ENCODE measurements at regions not wholly inside any gene's neighbourhood (a gene's known extent, or its start where the extent isn't known, plus 50 kb on each side); places are given as distances from the start of the nearest gene placed in this dataset.
"Not testable (repeated sequence)": the region's sequence is repeated elsewhere in the genome, so short reads cannot be mapped to it uniquely, and the experiment has no call there.

DNA sequence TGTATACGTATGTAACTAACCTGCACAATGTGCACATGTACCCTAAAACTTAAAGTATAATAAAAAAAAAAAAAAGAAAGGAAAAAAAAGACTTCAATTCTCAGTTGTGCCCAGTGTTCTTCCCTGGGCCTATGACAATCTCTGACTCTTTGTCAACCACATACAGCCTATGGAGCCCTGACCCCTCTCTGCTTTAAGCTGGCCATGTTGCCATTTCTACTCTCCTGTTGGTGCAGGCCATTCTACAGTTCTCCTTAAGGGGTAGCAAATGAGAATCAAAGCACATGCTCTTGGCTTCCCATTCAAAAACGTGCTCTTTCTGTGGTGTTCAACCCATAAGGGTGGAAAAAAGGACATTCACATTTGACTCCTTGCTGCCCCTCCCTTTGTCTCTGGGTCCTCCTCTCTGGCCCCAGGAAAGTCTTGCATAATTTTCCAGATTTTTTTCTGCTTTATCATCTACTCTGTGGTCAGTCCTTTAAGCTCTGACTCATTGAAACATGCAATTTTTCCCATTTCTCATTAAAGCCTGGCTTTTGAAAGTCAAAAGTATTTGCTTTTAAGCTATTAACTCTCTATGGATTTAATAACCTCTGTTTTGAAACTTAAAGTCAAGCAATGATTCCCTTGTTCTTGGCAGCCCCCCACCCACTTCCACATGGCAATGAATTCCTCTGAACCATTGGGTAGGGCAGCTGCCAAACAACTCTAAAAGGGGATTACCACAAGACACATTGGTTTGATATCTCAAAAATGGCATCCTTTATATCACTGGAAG lies 208.6 kb upstream of the MCHR2 start:
- no peak overlapping the region for H3K4me2 ChIP-seq (ENCODE audit: low read length)
- no peaks in the 10 kb centered on the region for H4K20me1 ChIP-seq (ENCODE audit: insufficient read depth)
- no peak for TF ChIP-seq SMC3 (conservative IDR thresholded peaks at IDR 0.05; ENCODE audit: poor library complexity)
- no peak for TF ChIP-seq TAF1 (IDR thresholded peaks at IDR 0.05; ENCODE audit: low read depth)
- TF ChIP-seq EZH2 (IDR thresholded peaks at IDR 0.05; ENCODE audit: borderline replicate concordance, insufficient read depth, low read length, poor library complexity, severe bottlenecking): no peak
- TF ChIP-seq RAD21 (conservative IDR thresholded peaks at IDR 0.05): no peak
- TF ChIP-seq, protein P1, sequence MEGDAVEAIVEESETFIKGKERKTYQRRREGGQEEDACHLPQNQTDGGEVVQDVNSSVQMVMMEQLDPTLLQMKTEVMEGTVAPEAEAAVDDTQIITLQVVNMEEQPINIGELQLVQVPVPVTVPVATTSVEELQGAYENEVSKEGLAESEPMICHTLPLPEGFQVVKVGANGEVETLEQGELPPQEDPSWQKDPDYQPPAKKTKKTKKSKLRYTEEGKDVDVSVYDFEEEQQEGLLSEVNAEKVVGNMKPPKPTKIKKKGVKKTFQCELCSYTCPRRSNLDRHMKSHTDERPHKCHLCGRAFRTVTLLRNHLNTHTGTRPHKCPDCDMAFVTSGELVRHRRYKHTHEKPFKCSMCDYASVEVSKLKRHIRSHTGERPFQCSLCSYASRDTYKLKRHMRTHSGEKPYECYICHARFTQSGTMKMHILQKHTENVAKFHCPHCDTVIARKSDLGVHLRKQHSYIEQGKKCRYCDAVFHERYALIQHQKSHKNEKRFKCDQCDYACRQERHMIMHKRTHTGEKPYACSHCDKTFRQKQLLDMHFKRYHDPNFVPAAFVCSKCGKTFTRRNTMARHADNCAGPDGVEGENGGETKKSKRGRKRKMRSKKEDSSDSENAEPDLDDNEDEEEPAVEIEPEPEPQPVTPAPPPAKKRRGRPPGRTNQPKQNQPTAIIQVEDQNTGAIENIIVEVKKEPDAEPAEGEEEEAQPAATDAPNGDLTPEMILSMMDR (IDR thresholded peaks at IDR 0.05; ENCODE audit: poor library complexity, severe bottlenecking): no peak
- TF ChIP-seq POLR2AphosphoS5 (IDR thresholded peaks at IDR 0.05): no peak
- TF ChIP-seq EP300 (conservative IDR thresholded peaks at IDR 0.05; ENCODE audit: poor library complexity, severe bottlenecking): no peak
- no peak for TF ChIP-seq MXI1 (conservative IDR thresholded peaks at IDR 0.05; ENCODE audit: poor library complexity, severe bottlenecking)
- TF ChIP-seq, protein P2, sequence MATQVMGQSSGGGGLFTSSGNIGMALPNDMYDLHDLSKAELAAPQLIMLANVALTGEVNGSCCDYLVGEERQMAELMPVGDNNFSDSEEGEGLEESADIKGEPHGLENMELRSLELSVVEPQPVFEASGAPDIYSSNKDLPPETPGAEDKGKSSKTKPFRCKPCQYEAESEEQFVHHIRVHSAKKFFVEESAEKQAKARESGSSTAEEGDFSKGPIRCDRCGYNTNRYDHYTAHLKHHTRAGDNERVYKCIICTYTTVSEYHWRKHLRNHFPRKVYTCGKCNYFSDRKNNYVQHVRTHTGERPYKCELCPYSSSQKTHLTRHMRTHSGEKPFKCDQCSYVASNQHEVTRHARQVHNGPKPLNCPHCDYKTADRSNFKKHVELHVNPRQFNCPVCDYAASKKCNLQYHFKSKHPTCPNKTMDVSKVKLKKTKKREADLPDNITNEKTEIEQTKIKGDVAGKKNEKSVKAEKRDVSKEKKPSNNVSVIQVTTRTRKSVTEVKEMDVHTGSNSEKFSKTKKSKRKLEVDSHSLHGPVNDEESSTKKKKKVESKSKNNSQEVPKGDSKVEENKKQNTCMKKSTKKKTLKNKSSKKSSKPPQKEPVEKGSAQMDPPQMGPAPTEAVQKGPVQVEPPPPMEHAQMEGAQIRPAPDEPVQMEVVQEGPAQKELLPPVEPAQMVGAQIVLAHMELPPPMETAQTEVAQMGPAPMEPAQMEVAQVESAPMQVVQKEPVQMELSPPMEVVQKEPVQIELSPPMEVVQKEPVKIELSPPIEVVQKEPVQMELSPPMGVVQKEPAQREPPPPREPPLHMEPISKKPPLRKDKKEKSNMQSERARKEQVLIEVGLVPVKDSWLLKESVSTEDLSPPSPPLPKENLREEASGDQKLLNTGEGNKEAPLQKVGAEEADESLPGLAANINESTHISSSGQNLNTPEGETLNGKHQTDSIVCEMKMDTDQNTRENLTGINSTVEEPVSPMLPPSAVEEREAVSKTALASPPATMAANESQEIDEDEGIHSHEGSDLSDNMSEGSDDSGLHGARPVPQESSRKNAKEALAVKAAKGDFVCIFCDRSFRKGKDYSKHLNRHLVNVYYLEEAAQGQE (IDR thresholded peaks at IDR 0.05; ENCODE audit: borderline replicate concordance): no peak
- H3K27ac ChIP-seq (ENCODE audit: low read length): no peak overlapping the region
- H3K4me3 ChIP-seq (ENCODE audit: low read length): no peak overlapping the region
- no peaks in the 10 kb centered on the region for H3K9me2 ChIP-seq (ENCODE audit: insufficient read depth, low read length)
- H3K36me3 ChIP-seq (ENCODE audit: insufficient read depth, low read length): no peaks in the 10 kb centered on the region
- H2AFZ ChIP-seq (ENCODE audit: low read depth, low read length): no peak overlapping the region
- no peak overlapping the region for H3K9ac ChIP-seq (ENCODE audit: low read length)
- H3K79me2 ChIP-seq (replicated peaks; ENCODE audit: insufficient read depth, low read length): no peaks in the 10 kb centered on the region
- no peaks in the 10 kb centered on the region for H3K27me3 ChIP-seq (ENCODE audit: insufficient read depth, low read depth, low read length)
- H3F3A ChIP-seq (ENCODE audit: insufficient read depth, low read length, poor library complexity, severe bottlenecking): no peaks in the 10 kb centered on the region
- H3K9me3 ChIP-seq (ENCODE audit: low read length): no peaks in the 10 kb centered on the region

DNA sequence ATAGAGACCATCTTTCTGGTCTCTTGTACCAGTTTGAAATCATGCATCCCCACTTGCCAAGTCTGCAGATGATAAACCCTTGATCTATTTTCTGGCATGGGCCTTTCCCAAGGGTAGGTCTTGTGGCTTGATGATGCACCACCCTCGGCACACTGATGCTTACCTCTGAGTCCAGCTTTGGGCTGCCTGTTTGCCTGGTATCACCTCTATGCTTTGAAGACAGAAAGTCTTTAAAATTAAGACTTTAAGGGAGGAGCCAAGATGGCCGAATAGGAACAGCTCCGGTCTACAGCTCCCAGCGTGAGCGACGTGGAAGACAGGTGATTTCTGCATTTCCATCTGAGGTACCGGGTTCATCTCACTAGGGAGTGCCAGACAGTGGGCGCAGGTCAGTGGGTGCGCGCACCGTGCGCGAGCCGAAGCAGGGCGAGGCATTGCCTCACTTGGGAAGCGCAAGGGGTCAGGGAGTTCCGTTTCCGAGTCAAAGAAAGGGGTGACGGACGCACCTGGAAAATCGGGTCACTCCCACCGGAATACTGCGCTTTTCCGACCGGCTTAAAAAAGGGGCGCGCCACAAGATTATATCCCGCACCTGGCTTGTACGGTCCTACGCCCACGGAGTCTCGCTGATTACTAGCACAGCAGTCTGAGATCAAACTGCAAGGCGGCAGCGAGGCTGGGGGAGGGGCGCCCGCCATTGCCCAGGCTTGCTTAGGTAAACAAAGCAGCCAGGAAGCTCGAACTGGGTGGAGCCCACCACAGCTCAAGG lies 202.4 kb upstream of the MCHR2 start:
- not testable (repeated sequence) for H3K36me3 ChIP-seq (ENCODE audit: insufficient read depth, low read length); H3K4me2 ChIP-seq (ENCODE audit: low read length); H3K9ac ChIP-seq (ENCODE audit: low read length); H3F3A ChIP-seq (ENCODE audit: insufficient read depth, low read length, poor library complexity, severe bottlenecking); H3K79me2 ChIP-seq (replicated peaks; ENCODE audit: insufficient read depth, low read length); H3K27me3 ChIP-seq (ENCODE audit: insufficient read depth, low read depth, low read length); H4K20me1 ChIP-seq (ENCODE audit: insufficient read depth); H3K27ac ChIP-seq (ENCODE audit: low read length); H3K9me2 ChIP-seq (ENCODE audit: insufficient read depth, low read length); H3K4me3 ChIP-seq (ENCODE audit: low read length); H2AFZ ChIP-seq (ENCODE audit: low read depth, low read length); H3K9me3 ChIP-seq (ENCODE audit: low read length)

DNA sequence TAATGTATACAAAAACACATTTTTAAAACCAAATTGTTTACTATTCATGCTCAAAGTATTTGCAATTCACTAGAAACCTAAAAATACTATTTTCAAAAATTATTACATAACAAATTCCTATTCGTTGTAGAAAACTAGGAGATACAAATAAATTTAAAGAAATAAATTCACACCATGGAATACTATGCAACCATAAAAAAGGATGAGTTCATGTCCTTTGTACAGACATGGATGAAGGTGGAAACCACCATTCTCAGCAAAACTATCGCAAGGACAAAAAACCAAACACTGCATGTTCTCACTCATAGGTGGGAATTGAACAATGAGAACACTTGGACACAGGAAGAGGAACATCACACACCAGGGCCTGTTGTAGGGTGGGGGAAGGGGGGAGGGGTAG lies 201.2 kb upstream of the MCHR2 start:
- not testable (repeated sequence) for H3K9ac ChIP-seq (ENCODE audit: low read length); H3K27me3 ChIP-seq (ENCODE audit: insufficient read depth, low read depth, low read length); H3K36me3 ChIP-seq (ENCODE audit: insufficient read depth, low read length); H3K27ac ChIP-seq (ENCODE audit: low read length); H3F3A ChIP-seq (ENCODE audit: insufficient read depth, low read length, poor library complexity, severe bottlenecking); H3K4me2 ChIP-seq (ENCODE audit: low read length); H4K20me1 ChIP-seq (ENCODE audit: insufficient read depth); H2AFZ ChIP-seq (ENCODE audit: low read depth, low read length); H3K4me3 ChIP-seq (ENCODE audit: low read length); H3K79me2 ChIP-seq (replicated peaks; ENCODE audit: insufficient read depth, low read length); H3K9me2 ChIP-seq (ENCODE audit: insufficient read depth, low read length); H3K9me3 ChIP-seq (ENCODE audit: low read length)
